ENCODE measurements at regions not wholly inside any gene's neighbourhood (a gene's known extent, or its start where the extent isn't known, plus 50 kb on each side); places are given as distances from the start of the nearest gene placed in this dataset.

DNA sequence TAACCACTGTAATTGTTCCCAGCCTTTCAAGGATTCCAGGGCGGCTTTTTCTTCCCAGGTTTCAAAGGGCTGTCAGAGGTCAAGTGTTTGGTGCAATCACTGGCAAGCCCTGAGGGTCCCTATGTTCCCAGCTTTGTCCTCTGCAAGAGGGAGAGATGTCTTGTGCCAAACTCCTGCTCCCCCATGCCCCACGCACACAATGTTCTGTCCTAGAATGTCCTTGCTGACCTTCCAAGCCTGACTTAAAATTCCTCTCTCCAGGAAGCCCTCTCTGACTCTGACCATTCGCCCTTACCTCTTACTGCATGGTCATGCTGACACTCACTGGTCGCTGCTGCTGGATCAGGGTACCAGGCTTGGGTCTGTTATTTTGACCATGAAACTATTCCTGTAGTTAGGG is 152.5 kb upstream of the KCND3 start:
- no peaks in the 10 kb centered on the region for H4K20me1 ChIP-seq (ENCODE audit: control insufficient read depth, extremely low read depth, insufficient read depth, low read length)
- TF ChIP-seq, protein P1, sequence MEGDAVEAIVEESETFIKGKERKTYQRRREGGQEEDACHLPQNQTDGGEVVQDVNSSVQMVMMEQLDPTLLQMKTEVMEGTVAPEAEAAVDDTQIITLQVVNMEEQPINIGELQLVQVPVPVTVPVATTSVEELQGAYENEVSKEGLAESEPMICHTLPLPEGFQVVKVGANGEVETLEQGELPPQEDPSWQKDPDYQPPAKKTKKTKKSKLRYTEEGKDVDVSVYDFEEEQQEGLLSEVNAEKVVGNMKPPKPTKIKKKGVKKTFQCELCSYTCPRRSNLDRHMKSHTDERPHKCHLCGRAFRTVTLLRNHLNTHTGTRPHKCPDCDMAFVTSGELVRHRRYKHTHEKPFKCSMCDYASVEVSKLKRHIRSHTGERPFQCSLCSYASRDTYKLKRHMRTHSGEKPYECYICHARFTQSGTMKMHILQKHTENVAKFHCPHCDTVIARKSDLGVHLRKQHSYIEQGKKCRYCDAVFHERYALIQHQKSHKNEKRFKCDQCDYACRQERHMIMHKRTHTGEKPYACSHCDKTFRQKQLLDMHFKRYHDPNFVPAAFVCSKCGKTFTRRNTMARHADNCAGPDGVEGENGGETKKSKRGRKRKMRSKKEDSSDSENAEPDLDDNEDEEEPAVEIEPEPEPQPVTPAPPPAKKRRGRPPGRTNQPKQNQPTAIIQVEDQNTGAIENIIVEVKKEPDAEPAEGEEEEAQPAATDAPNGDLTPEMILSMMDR (conservative IDR thresholded peaks at IDR 0.05 in 1 of 2, IDR thresholded peaks at IDR 0.05 in 1 of 2; ENCODE audit: low read depth in 1 of 2, low read length in 2 of 2) = no peak
- TF ChIP-seq EZH2 (IDR thresholded peaks at IDR 0.05; ENCODE audit: low read length, missing control alignments) = no peak
- no peaks in the 10 kb centered on the region for H3K36me3 ChIP-seq (ENCODE audit: control insufficient read depth, insufficient read depth, low read length)
- H3K4me2 ChIP-seq (ENCODE audit: extremely low read depth, insufficient read depth, low read length) = no peak overlapping the region
- H3K27ac ChIP-seq (ENCODE audit: insufficient read depth, low read length) = no peak overlapping the region
- no peak overlapping the region for H3K4me3 ChIP-seq (replicated peaks in 1 of 4; ENCODE audit: control extremely low read depth in 1 of 4, insufficient read depth in 1 of 4, low read depth in 3 of 4, low read length in 4 of 4)
- no peaks in the 10 kb centered on the region for H3K9me3 ChIP-seq (ENCODE audit: control insufficient read depth, insufficient read depth, low read depth, low read length)
- no peaks in the 10 kb centered on the region for H3K4me1 ChIP-seq (ENCODE audit: control insufficient read depth, extremely low read depth, insufficient read depth, low read length)
- H3K9ac ChIP-seq (ENCODE audit: insufficient read depth, low read length) = no peak overlapping the region
- H2AFZ ChIP-seq (ENCODE audit: low read length) = no peak overlapping the region
- H3K27me3 ChIP-seq (ENCODE audit: control insufficient read depth, insufficient read depth, low read length) = no peaks in the 10 kb centered on the region
- H3K79me2 ChIP-seq (ENCODE audit: control insufficient read depth, insufficient read depth, low read length) = no peaks in the 10 kb centered on the region
- DNase-seq (ENCODE audit: low read depth in 2 of 2) = no peak

DNA sequence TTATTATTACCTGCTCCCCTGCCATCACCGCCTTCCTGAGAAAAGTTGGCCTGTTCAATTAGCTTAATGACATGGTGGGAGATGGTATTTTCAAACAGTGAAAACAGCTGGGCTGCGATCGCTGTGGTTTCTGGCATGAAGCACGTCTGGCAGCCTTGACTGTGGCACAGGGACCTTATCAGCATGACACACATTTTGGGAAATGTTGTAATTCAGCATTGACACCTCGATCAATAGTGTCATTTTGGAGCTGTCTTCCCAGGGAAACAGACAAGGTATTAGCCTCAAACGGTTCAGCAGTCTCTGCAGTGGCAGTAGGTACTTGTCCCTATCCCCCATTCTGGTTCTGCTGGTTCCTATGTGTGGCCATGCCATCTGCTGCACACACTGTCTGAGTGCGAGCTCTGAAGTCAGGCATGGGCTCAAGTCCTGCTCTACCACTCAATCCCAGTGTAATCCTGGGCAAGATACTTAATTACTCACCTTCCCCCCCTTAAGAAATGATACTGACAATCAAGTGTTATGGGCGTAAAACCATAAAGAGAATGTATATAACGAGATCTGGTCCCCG is 154.5 kb upstream of the KCND3 start:
- DNase-seq (ENCODE audit: low read depth in 2 of 2) = no peak

DNA sequence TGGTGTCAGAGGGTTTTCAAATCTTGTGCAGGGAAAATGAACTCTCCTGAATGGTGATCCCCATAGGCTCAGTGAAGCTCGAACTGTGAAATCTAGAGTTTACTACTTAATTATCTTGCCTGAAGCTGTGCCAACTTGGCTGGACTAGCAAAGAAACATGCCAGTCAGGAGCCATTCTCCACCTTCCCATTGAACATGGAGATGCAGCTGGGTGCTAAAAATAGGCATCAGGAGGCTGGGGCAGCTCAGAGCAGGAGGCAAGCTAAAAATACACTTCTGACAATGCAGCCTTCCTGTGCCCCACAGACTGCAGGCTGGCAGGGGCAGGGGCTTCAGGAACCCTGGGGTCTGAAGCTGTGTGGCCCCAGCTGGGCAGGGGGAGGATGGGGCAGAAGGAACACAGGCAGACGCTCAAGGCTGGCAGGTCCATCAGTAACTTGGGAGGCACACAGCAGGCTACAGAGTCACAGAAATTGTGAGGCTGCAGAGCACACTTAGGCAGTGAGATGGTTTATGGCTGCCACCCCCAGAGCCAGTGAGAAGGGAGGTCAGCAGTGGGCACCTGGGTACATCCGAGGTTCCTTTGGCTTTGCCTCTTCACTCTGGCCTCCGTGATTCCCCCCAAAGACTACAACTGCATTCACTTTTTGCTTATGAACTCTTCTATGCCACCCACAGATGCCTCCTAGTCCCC is 155.4 kb upstream of the KCND3 start:
- Histone ChIP-seq H3K9ac (ENCODE audit: insufficient read depth, low read length) (no peak overlapping the region), H3K4me3 (replicated peaks in 1 of 4; ENCODE audit: control extremely low read depth in 1 of 4, insufficient read depth in 1 of 4, low read depth in 3 of 4, low read length in 4 of 4) (no peak overlapping the region), H3K79me2 (ENCODE audit: control insufficient read depth, insufficient read depth, low read length) (no peaks in the 10 kb centered on the region), H3K27me3 (ENCODE audit: control insufficient read depth, insufficient read depth, low read length) (no peaks in the 10 kb centered on the region), H3K4me2 (ENCODE audit: extremely low read depth, insufficient read depth, low read length) (no peak overlapping the region), H3K36me3 (ENCODE audit: control insufficient read depth, insufficient read depth, low read length) (no peaks in the 10 kb centered on the region), H2AFZ (ENCODE audit: low read length) (no peak overlapping the region), H3K27ac (ENCODE audit: insufficient read depth, low read length) (no peak overlapping the region), H3K4me1 (ENCODE audit: control insufficient read depth, extremely low read depth, insufficient read depth, low read length) (no peaks in the 10 kb centered on the region), H3K9me3 (ENCODE audit: control insufficient read depth, insufficient read depth, low read depth, low read length) (no peaks in the 10 kb centered on the region), H4K20me1 (ENCODE audit: control insufficient read depth, extremely low read depth, insufficient read depth, low read length) (no peaks in the 10 kb centered on the region)
- DNase-seq (ENCODE audit: low read depth in 2 of 2) = no peak
- no peak for TF ChIP-seq EZH2 (IDR thresholded peaks at IDR 0.05; ENCODE audit: low read length, missing control alignments)
- TF ChIP-seq, protein P1 (conservative IDR thresholded peaks at IDR 0.05 in 1 of 2, IDR thresholded peaks at IDR 0.05 in 1 of 2; ENCODE audit: low read depth in 1 of 2, low read length in 2 of 2) = no peak

More for the DNA sequence above, 154.5 kb upstream of the KCND3 start:
- H3K4me2 ChIP-seq (ENCODE audit: extremely low read depth, insufficient read depth, low read length) = no peak overlapping the region
- H3K9me3 ChIP-seq (ENCODE audit: control insufficient read depth, insufficient read depth, low read depth, low read length) = no peaks in the 10 kb centered on the region
- H3K9ac ChIP-seq (ENCODE audit: insufficient read depth, low read length) = no peak overlapping the region
- no peaks in the 10 kb centered on the region for H3K79me2 ChIP-seq (ENCODE audit: control insufficient read depth, insufficient read depth, low read length)
- H3K27ac ChIP-seq (ENCODE audit: insufficient read depth, low read length) = no peak overlapping the region
- no peak overlapping the region for H3K4me3 ChIP-seq (replicated peaks in 1 of 4; ENCODE audit: control extremely low read depth in 1 of 4, insufficient read depth in 1 of 4, low read depth in 3 of 4, low read length in 4 of 4)
- H3K27me3 ChIP-seq (ENCODE audit: control insufficient read depth, insufficient read depth, low read length) = no peaks in the 10 kb centered on the region
- no peak overlapping the region for H2AFZ ChIP-seq (ENCODE audit: low read length)
- no peaks in the 10 kb centered on the region for H4K20me1 ChIP-seq (ENCODE audit: control insufficient read depth, extremely low read depth, insufficient read depth, low read length)
- H3K36me3 ChIP-seq (ENCODE audit: control insufficient read depth, insufficient read depth, low read length) = no peaks in the 10 kb centered on the region
- H3K4me1 ChIP-seq (ENCODE audit: control insufficient read depth, extremely low read depth, insufficient read depth, low read length) = no peaks in the 10 kb centered on the region
- TF ChIP-seq EZH2 (IDR thresholded peaks at IDR 0.05; ENCODE audit: low read length, missing control alignments) = no peak
- TF ChIP-seq, protein P1 (conservative IDR thresholded peaks at IDR 0.05 in 1 of 2, IDR thresholded peaks at IDR 0.05 in 1 of 2; ENCODE audit: low read depth in 1 of 2, low read length in 2 of 2) = no peak

Data from fibroblast of lung (primary cell).